WERI-Rb-1 (cell line): ENCODE measurements at regions not wholly inside any gene's neighbourhood (a gene's known extent, or its start where the extent isn't known, plus 50 kb on each side); places are given as distances from the start of the nearest gene placed in this dataset.

Experiments used
- DNase-seq: peaks from one replicate; pipeline ENCODE4 v3.0.0-alpha.2; 2020
- H3K27ac ChIP-seq: fragments of 250-450 bp; sonication (Bioruptor Pico); 2 replicates; pipeline ENCODE4 v1.5.1; 2020; ENCODE audit warnings: mild to moderate bottlenecking, moderate library complexity
- H3K27me3 ChIP-seq: fragments of 250-450 bp; sonication (Bioruptor Pico); 2 replicates; pipeline ENCODE4 v1.5.1; 2021; ENCODE audit warnings: mild to moderate bottlenecking, low read depth, moderate library complexity; ENCODE audit not compliant: insufficient read depth, severe bottlenecking
- H3K36me3 ChIP-seq: fragments of 250-450 bp; sonication (Bioruptor Pico); 2 replicates; pipeline ENCODE4 v1.5.1; 2020; ENCODE audit warnings: mild to moderate bottlenecking, moderate library complexity
- H3K4me3 ChIP-seq: 2 replicates; pipeline ENCODE4 v1.5.1; 2011; ENCODE audit warnings: low read depth, mild to moderate bottlenecking, control low read depth, low read length
- H3K9me3 ChIP-seq: fragments of 250-450 bp; sonication (Bioruptor Pico); 2 replicates; pipeline ENCODE4 v1.5.1; 2021; ENCODE audit warnings: mild to moderate bottlenecking, moderate library complexity; ENCODE audit not compliant: severe bottlenecking
- TF ChIP-seq, protein P1 (sequence below): IDR thresholded peaks from 2 replicates; pipeline ENCODE4 v1.5.1; 2011; ENCODE audit warnings: low read depth, mild to moderate bottlenecking, control low read depth, inconsistent platforms, low read length

DNA sequence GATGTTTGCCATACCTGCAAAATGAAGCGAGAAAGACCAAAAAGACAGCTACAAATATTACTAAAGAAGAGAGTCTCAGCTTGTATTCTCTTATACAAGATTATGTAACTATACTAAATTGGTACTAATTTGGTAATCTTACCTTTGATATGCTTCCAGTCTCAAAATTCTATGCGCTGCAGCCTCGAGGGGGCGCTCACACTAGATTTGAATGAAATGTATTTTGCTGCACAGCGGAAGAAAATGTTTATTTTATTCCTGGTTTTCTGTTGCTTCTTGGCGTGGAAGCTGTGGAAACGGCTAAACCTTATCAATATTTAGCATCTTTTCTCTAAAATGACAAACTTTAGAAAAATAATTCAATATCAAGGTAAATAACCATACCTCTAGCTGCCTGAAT is 267.0 kb upstream of the NUDT12 start:
- H3K36me3 ChIP-seq = no peaks in the 10 kb centered on the region
- no peaks in the 10 kb centered on the region for H3K27me3 ChIP-seq
- no peak overlapping the region for H3K27ac ChIP-seq
- no peaks in the 10 kb centered on the region for H3K9me3 ChIP-seq
- no peak overlapping the region for H3K4me3 ChIP-seq
- TF ChIP-seq, protein P1, sequence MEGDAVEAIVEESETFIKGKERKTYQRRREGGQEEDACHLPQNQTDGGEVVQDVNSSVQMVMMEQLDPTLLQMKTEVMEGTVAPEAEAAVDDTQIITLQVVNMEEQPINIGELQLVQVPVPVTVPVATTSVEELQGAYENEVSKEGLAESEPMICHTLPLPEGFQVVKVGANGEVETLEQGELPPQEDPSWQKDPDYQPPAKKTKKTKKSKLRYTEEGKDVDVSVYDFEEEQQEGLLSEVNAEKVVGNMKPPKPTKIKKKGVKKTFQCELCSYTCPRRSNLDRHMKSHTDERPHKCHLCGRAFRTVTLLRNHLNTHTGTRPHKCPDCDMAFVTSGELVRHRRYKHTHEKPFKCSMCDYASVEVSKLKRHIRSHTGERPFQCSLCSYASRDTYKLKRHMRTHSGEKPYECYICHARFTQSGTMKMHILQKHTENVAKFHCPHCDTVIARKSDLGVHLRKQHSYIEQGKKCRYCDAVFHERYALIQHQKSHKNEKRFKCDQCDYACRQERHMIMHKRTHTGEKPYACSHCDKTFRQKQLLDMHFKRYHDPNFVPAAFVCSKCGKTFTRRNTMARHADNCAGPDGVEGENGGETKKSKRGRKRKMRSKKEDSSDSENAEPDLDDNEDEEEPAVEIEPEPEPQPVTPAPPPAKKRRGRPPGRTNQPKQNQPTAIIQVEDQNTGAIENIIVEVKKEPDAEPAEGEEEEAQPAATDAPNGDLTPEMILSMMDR = 0 out of 2 replicates have a peak, but pooled peaks have one; percentile 14
- DNase-seq = peak; percentile 26

DNA sequence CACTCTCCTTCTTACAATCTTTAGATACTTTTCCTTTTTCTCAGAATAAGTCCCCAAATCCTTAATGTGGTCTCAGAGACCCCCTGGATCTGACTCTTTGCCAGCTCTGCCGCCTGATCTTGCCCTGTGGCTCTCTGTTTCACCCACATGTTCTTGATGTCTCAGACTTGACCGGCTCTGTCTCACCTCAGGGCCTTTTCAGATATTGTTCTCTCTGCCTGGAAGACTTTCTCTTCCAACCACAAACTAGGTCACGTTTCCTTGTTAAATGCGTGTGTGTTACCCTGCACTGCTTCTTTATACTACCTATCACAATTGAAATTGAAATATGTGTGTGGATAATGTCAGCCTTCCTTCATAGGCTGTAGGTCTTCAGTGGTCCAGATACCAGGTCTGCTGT is 265.4 kb upstream of the NUDT12 start:
- Histone ChIP-seq H3K9me3 (no peaks in the 10 kb centered on the region), H3K27ac (no peak overlapping the region), H3K36me3 (no peaks in the 10 kb centered on the region), H3K27me3 (no peaks in the 10 kb centered on the region), H3K4me3 (no peak overlapping the region)
- TF ChIP-seq, protein P1 = no peak
- no peak for DNase-seq

GRCh38 chr5:103821361-103821760 is 258.8 kb upstream of the NUDT12 start:
- no peak overlapping the region for H3K27ac ChIP-seq
- H3K36me3 ChIP-seq = no peaks in the 10 kb centered on the region
- no peaks in the 10 kb centered on the region for H3K27me3 ChIP-seq
- DNase-seq = no peak
- TF ChIP-seq, protein P1 = no peak
- H3K9me3 ChIP-seq = no peaks in the 10 kb centered on the region
- no peak overlapping the region for H3K4me3 ChIP-seq

GRCh38 chr5:103808464-103809106 is 246.0 kb upstream of the NUDT12 start:
- H3K27me3 ChIP-seq = no peaks in the 10 kb centered on the region
- no peaks in the 10 kb centered on the region for H3K36me3 ChIP-seq
- no peak overlapping the region for H3K4me3 ChIP-seq
- peak; percentile 47 for DNase-seq
- TF ChIP-seq, protein P1 = peak; percentile 86
- H3K9me3 ChIP-seq = no peaks in the 10 kb centered on the region
- no peak overlapping the region for H3K27ac ChIP-seq

GRCh38 chr5:103804711-103805110 is 242.1 kb upstream of the NUDT12 start:
- Histone ChIP-seq H3K27me3 (no peaks in the 10 kb centered on the region), H3K27ac (no peak overlapping the region), H3K9me3 (no peaks in the 10 kb centered on the region), H3K36me3 (no peaks in the 10 kb centered on the region), H3K4me3 (no peak overlapping the region)
- DNase-seq = no peak
- TF ChIP-seq, protein P1 = no peak

- no peak for DNase-seq
- no peaks in the 10 kb centered on the region for H3K9me3 ChIP-seq
- TF ChIP-seq, protein P1 = no peak
- H3K36me3 ChIP-seq = no peaks in the 10 kb centered on the region
- H3K27ac ChIP-seq = no peak overlapping the region
- H3K4me3 ChIP-seq = no peak overlapping the region
- no peaks in the 10 kb centered on the region for H3K27me3 ChIP-seq
These were observed 239.1 kb upstream of the NUDT12 start for GRCh38 chr5:103801681-103802080.
